ENCODE measurements at regions not wholly inside any gene's neighbourhood (a gene's known extent, or its start where the extent isn't known, plus 50 kb on each side); places are given as distances from the start of the nearest gene placed in this dataset.

- no peak for TF ChIP-seq POLR2A (IDR thresholded peaks at IDR 0.05)
- TF ChIP-seq, protein P1, sequence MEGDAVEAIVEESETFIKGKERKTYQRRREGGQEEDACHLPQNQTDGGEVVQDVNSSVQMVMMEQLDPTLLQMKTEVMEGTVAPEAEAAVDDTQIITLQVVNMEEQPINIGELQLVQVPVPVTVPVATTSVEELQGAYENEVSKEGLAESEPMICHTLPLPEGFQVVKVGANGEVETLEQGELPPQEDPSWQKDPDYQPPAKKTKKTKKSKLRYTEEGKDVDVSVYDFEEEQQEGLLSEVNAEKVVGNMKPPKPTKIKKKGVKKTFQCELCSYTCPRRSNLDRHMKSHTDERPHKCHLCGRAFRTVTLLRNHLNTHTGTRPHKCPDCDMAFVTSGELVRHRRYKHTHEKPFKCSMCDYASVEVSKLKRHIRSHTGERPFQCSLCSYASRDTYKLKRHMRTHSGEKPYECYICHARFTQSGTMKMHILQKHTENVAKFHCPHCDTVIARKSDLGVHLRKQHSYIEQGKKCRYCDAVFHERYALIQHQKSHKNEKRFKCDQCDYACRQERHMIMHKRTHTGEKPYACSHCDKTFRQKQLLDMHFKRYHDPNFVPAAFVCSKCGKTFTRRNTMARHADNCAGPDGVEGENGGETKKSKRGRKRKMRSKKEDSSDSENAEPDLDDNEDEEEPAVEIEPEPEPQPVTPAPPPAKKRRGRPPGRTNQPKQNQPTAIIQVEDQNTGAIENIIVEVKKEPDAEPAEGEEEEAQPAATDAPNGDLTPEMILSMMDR (IDR thresholded peaks at IDR 0.05) = no peak
These were observed 903.8 kb downstream of the SLC4A3 start for GRCh38 chr2:220531216-220531615.

All from thyroid gland (tissue), 4 donors.